SH-SY5Y (cell line): ENCODE measurements at regions not wholly inside any gene's neighbourhood (a gene's known extent, or its start where the extent isn't known, plus 50 kb on each side); places are given as distances from the start of the nearest gene placed in this dataset.

ENCODE experiments used
- GATA2 ChIP-seq: IDR thresholded peaks from 2 replicates; pipeline ENCODE4 v1.6.1; 2011; ENCODE audit warnings: mild to moderate bottlenecking, low read depth, low read length
- GATA3 ChIP-seq: IDR thresholded peaks from 2 replicates; pipeline ENCODE4 v1.6.1; 2011; ENCODE audit warnings: low read depth, mild to moderate bottlenecking, low read length, moderate library complexity

DNA sequence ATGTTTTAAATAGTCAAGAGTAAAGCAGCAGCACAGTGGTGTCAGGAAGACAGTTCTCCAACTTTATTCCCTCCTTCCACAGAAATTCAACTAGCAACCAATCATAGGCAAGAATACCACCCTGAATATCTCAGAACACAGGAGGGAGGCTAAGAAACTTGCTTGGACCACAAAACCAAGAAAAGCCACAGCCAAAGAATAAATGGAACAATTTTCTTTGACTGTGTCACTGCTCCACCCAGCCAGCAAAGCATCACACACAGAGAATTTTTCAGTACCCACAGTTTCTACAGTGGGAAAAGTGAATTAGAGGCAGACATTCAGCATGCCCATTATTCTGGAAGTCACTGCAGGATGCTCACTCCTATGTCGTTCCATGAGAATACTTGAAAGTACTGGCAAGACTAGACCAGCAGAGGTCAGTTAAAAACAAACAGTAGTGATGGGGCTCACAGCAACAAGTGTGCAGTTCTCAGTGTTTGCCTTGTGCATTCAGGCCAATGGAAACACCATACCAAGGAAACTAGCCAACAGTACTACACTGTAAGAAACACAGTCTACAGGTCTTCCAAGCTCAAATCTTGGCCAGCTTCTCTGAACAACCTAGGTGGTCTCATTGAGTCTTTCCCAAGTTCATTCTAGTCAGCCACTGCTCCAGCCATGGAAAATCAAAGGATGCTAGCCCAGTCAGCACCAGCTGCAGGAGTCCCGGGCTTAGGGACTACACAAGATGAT is 56.8 kb upstream of the FOXG1 start:
- no peak for TF ChIP-seq GATA2
- no peak for TF ChIP-seq GATA3
